GM19467 (cell line): ENCODE measurements at regions not wholly inside any gene's neighbourhood (a gene's known extent, or its start where the extent isn't known, plus 50 kb on each side); places are given as distances from the start of the nearest gene placed in this dataset.
"Not testable (repeated sequence)": the region's sequence is repeated elsewhere in the genome, so short reads cannot be mapped to it uniquely, and the experiment has no call there.

Experiments used
- ATAC-seq: cut with Tn5 transposase; IDR thresholded peaks from one replicate; pipeline ENCODE4 v1.9.1; 2021; ENCODE audit warnings: mild to moderate bottlenecking, moderate library complexity; ENCODE audit not compliant: unreplicated experiment

DNA sequence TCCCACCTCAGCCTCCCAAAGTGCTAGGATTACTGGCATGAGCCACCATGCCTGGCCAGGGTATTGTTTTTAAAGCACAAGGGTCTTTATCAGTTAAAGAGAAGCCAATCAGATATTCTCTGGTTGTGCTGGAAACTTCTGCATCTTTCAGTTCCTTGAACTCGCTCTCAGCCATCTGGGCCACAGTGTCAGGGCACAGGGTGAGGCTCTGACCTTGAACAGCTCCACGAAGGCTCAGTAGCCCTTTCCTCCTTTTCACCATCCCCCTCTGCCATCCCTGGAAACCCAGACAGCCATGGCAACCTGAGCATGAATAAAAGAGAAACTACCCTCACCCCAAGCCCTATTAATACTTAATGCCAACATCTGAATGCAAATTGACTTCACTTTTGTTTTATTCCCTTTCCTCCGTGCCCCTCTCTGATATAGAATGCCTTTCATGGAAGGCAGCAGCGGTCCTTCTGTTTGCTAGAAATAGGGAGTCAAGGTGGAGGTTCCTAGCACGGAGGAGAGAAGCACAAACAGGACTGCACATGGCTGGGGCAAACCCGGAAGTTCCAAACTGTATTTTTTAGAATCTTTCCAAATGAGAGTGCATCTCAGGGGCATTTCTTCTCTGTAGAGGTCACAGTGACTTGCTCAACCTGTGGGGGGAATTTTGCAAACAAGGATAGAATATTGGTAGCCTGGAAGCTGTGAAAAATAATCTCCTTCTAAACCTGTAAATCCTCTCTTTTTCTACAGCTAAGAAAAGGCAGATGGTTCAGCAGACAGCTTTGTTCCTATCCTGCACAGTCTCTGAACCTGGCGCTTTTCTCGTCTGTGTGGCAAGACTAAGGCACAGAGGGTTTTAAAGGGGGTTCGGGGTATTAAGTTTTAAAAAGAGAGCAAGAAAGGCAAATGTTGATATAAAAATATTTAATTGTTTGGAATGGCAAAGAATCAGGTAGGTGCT lies 176.4 kb upstream of the RREB1 start:
- no peak for ATAC-seq

- ATAC-seq: no peak
These were observed 175.4 kb upstream of the RREB1 start for GRCh38 chr6:6932341-6932740.

GRCh38 chr6:6932968-6933367 lies 174.8 kb upstream of the RREB1 start:
- ATAC-seq: no peak

DNA sequence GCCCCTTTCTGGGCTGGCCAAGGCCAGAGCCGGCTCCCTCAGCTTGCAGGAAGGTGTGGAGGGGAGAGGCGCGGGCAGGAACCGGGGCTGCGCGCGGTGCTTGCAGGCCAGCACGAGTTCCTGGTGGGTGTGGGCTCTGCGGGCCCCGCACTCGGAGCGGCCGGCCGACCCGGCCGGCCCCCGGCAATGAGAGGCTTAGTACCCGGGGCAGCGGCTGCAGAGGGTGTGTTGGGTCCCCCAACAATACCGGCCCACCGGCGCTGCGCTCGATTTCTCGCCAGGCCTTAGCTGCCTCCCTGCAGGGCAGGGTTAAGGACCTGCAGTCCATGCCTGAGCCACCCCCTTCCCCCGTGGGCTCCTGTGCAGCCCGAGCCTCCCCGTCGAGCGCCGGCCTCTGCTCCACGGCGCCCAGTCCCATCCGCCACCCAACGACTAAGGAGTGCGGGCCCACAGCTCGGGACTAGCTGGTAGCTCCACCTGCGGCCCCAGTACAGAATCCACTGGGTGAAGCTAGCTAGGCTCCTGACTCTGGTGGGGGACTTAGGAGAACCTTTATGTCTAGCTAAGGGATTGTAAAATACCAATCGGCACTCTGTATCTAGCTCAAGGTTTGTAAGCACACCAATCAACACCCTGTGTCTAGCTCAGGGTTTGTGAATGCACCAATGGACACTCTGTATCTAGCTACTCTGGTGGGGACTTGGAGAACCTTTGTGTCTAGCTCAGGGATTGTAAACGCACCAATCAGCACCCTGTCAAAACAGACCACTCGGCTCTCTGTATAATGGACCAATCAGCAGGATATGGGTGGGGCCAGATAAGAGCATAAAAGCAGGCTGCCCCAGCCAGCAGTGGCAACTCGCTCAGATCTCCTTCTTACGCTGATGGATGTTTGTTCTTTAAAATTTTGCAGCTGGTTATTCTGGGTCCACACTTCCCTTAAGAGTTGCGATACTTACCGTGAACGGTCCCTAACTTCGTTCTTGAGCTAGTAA lies 167.4 kb upstream of the RREB1 start:
- ATAC-seq: no peak

- ATAC-seq: no peak
These were observed 166.6 kb upstream of the RREB1 start for GRCh38 chr6:6941201-6941600.

GRCh38 chr6:6942091-6942490 lies 165.7 kb upstream of the RREB1 start:
- ATAC-seq: no peak

DNA sequence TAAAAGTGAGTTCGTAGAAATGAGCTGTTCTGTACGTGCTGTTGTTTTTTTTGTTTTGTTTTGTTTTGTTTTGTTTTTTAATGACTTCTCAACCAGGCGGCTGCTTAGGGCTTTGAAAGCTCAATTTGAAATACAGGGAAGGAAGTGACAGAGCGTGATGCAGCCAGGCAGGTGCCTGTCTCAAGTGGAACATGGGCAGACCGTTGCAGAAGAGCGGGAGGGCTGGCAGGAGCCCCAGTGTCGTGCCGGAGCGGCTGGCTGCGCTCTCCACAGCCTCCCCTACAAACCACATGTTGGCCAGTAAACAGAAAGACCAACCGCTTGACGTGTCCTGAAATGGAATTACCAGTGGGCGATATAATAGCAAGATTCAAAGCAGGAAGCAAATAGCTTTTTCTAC lies 164.9 kb upstream of the RREB1 start:
- ATAC-seq: no peak

GRCh38 chr6:6943421-6943820 lies 164.3 kb upstream of the RREB1 start:
- ATAC-seq: no peak

DNA sequence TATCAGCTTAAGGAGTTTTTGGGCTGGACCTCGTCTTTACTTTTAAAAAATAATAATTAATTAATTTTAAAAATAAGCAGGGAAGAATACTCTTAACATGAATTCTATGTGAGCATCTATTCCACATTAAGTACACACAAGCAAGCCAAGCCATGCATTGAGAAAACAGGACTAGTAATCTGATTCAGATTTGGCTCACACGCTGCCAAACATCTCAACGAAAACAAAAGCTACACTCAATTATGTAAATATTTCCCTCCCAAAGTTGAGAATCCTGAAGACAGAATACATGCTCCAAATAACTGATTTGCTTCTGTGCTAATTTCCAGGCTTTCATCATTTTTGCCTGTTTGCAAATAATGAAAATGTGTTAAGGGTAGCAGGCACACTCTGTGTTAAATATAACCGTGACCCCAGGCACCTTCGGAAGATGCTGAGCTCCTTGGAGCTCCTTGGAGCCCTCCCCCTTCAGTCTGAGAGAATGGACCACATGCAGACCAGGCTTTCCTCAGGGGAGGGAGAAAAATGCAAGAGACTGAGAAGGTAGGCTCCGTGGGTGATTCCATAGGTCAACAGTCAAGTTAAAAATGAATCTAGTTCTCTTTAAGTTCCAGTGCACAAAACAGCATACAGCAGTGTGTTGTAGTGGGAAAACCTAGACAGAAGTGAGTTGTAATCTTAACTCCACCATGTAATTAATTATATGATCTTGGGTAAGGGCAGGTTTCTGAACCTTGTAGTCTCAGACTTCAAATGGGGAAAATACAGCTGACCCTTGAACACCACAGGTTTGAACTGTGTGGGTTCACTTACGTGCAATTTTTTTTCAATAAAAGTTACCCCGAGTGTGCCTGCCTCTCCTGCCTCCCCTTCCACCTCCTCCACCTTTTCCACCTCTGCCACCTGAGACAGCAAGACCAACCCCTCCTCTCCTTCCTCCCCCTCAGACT lies 161.3 kb upstream of the RREB1 start:
- ATAC-seq: no peak

DNA sequence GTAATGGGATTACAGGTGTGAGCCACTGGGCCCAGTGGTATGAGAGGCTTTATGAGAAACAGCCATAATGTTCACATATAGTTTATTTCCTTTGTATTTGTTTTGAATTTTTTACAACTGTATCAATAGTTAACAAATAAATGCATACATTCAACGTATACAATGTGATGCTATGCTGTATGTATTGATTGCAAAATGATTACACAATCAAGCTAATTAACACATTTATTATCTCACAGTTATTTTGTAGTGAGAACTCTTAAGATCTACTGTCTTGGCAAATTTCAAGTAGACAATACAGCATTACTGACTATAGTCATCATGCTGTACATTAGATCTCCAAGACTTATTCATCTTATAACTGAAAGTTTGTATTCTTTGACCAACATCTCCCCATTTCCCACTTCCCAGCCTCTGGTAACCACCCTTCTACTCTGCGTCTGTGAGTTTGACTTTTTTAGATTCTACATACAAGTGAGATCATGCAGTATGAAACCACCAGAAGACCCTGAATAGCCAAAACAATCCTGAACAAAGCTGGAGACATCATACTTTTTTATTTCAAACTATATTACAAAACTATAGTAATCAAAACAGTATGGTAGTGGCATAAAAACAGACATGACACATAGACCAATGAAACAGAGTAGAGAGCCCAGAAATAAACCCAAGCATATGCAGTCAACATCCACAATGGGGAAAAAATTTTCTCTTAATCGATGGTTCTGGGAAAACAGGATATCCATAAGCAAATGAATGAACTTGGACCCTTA lies 157.2 kb upstream of the RREB1 start:
- ATAC-seq: no peak

DNA sequence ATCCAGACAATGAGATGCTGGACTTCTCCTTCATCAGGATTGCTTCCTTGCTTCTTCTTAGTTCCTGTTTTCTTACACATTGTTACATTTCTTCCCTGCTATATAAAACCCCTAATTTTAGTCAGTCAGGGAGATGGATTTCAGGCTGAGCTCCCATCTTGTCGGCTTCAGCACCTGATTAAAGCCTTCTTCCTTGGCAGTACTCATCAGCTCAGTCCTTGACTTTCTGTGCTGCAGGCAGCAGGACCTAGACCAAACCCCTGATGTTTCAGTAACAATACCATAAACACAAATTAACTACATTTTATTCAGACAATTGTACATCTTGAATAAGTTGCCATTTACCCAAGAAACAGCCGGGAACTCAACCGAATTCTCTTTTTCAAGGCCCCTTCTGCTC lies 156.4 kb upstream of the RREB1 start:
- ATAC-seq: no peak

GRCh38 chr6:6952484-6952883 lies 155.3 kb upstream of the RREB1 start:
- no peak for ATAC-seq

DNA sequence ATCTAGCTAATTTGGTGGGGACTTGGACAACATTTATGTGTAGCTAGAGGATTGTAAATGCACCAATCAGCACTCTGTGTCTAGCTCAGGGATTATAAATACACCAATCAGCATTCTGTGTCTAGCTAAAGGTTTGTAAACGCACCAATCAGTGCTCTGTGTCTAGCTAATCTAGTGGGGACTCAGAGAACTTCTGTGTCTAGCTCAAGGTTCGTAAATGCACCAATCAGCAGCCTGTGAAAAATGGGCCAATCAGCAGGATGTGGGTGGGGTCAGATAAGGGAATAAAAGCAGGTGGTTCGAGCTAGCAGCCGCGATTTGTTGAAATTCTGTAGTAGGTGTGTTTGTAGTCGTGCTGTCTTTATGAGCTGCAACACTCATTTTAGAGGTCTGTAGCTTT lies 154.8 kb upstream of the RREB1 start:
- ATAC-seq: not testable (repeated sequence)

GRCh38 chr6:6960571-6961251 lies 147.1 kb upstream of the RREB1 start:
- ATAC-seq: no peak

DNA sequence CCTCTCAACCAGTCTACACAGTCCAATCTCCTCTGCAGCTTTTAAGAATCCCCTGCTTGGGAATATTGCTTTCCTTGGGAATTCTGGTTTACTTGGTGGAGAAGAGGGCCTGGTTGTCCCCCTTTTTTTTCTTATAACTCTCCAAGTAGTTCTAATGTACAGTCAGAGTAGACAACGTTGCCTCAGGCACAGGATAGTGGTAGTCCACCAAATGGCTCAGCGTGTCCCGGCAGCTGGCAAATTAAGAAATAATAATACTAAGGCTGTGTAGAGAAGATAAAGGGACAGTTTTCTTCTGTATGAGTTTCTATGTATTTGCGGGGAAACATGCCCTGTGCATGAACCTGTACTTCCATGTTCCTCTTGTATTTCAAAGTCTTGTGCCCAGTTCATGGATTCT lies 145.7 kb upstream of the RREB1 start:
- no peak for ATAC-seq

DNA sequence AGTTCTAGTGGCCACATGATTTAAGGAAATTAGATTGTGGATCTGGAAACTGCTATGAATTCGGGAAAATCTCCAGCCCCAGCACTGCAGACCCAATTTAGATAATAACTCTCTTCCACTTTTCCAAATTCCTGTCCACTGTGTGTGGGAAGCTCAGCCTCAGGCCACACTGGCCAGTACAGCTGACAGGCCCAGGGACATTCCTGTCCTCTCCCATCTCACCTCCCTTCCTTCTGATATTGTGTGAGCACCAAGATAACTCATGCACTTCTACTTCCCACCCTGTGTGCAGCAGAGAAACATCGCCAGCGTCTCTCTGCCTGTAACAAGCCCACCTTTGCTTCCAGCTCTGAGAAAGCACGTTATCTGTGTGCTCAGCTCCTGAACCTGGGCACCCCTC lies 145.1 kb upstream of the RREB1 start:
- ATAC-seq: no peak

DNA sequence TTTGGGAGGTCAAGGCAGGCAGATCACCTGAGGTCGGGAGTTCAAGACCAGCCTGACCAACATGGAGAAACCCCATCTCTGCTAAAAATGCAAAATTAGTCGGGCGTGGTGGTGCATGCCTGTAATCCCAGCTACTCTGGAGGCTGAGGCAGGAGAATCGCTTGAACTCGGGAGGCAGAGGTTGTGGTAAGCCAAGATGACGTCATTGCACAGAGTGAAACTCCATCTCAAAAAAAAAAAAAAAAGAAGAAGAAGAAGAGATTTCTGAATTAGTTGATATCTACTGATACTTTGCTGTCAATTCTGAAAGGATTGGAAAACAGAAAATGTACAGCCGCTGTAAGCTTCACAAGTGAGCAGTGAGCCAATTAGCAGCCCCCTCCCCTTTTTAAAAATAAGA lies 144.4 kb upstream of the RREB1 start:
- ATAC-seq: not testable (repeated sequence)

GRCh38 chr6:6964675-6965074 lies 143.1 kb upstream of the RREB1 start:
- ATAC-seq: no peak

GRCh38 chr6:6966127-6966526 lies 141.6 kb upstream of the RREB1 start:
- ATAC-seq: no peak
